Medulla oblongata (tissue), 1 donor: ENCODE measurements at regions not wholly inside any gene's neighbourhood (a gene's known extent, or its start where the extent isn't known, plus 50 kb on each side); places are given as distances from the start of the nearest gene placed in this dataset.

ENCODE experiments used
- DNase-seq: peaks from one replicate; pipeline ENCODE4 v3.0.0-alpha.2; 2015; ENCODE audit errors: extremely low spot score

GRCh38 chr4:111492496-111492895 is 652.8 kb upstream of the FAM241A start:
- no peak for DNase-seq

GRCh38 chr4:111494471-111494870 is 650.8 kb upstream of the FAM241A start:
- DNase-seq, result no peak

- no peak for DNase-seq
These were observed 650.3 kb upstream of the FAM241A start for GRCh38 chr4:111494971-111495370.

DNA sequence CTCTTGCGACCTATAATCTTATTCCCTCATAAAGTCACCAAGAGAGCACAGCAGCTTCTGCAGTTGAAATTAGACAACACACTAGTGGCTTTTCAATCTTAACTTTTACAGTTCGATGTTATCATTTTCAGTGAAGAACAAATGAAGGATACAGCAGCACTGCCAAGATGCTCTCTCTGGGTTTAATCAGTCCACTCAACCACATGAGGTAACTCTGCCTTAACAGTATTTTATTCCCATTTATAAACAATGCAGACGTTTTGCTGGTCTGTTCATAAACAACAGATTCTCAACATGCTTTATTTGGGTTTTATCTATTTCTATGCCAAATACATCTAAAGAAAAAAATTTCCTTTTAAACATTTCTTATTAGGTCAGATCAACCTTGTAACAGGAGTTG is 646.0 kb upstream of the FAM241A start:
- no peak for DNase-seq

- DNase-seq, result no peak
These were observed 645.5 kb upstream of the FAM241A start for GRCh38 chr4:111499706-111500105.

- no peak for DNase-seq
These were observed 644.4 kb upstream of the FAM241A start for GRCh38 chr4:111500858-111501257.

- DNase-seq, result no peak
These were observed 643.3 kb upstream of the FAM241A start for GRCh38 chr4:111501946-111502345.

DNA sequence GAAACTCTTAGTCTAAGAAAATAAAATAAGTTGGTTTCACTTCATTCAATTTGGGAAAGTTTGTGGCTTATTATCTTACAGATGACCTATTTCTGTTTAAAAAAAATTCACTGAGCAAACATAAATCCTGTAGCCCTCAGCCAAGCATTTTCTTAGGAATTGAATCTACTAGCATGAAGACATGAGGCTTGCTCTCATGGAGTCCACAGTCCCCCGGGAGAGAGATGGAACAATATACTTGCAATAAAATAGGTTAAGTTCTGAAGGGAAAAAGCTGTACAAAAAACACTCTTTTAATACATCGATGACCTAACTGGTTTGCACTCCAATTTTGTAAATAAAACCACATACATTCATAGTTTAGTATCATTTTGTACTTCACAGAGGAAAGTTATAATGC is 642.6 kb upstream of the FAM241A start:
- DNase-seq, result no peak

DNA sequence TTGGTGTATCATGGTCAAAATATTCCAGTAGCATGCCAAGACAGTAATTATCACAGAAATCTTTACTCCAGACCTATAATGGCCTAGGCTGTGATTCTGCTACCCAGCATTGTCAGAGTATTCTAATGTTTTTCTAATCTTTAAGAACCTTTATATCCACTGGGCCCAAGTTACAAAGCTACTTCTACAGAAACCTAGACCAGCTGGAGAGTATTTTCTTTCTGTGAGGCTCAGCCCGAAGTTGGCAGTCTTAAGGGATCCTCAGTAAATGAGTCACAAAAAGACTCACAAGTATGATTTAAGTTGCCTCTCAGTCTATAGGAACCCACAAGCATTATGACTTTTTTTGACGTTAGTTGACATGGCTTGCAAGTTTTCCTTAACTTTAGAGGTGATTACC is 638.5 kb upstream of the FAM241A start:
- DNase-seq, result no peak

DNA sequence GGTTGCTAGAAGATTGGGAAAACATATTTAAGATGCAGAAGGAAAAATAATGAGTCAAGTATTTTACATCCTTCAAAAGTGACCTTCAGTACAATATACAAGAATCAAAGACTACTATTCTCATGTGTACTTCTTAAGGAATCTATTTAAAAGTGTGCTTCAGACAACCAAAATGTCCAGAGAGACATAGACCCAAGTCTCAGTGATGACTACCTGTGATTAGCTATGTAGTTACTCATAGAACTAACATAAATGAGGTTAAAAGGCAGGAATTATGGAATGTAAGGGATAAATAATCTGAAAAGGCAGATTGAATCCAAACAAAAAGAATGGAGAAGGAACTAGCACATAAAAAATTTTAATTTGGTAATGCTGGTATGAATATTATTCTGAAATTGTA is 634.7 kb upstream of the FAM241A start:
- DNase-seq, result no peak

- no peak for DNase-seq
These were observed 633.0 kb upstream of the FAM241A start for GRCh38 chr4:111512081-111512783.

DNA sequence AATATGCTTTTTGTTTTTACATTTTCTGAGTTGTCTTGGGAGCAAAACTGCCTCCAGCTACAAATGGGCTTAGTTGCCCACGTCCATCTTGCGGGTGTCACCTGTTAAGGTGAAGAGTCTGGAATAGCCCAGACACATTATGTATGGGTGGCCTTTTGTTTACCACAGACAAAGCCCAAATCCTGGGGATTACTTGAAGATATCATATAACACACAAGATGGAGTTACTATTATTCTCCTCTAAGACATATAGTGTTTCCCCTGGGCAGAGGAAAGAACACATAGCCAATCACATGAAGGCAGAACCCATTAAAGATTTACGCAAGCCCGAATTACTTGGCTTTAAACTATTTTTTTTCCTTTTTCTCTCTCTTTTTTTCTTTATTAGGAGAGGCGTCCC is 625.6 kb upstream of the FAM241A start:
- DNase-seq, result no peak

DNA sequence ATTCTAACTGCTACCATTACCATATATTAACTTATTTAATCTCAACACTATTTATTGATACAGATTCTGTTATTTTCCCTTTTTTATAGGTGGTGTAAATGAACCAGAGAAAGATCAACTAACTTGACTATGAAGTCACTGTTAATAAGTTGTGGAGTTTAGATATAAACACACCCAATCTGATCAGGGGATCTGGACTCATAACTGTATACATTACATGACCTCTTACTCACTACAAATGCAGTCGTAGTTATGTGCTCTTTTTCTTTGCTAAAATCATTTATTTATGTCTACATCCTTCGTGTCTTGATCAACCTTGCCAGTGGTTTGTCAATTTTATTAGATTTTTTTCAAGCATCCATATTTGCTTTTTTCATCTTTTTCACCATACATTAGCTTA is 614.8 kb upstream of the FAM241A start:
- DNase-seq, result no peak

GRCh38 chr4:111535792-111536191 is 609.5 kb upstream of the FAM241A start:
- DNase-seq, result no peak

DNA sequence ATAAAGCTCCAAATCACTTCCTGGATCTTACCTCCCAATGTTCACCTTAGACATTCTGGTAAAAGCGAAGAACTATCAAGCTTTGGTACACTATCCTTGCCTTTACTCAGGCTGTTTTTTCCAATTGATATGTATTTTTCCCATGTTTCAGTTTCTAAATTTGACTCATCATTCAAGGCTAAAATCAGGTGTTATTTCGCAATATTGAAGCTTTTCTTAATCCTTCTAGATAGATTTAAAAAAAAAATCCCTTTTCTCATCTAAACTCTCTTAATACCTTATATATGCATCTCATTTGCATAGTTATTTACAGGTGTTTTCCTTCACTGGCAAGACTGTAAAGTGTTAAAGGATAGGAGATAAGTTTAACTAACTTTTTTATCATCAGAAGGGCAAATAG is 608.1 kb upstream of the FAM241A start:
- DNase-seq, result no peak

GRCh38 chr4:111537871-111538270 is 607.4 kb upstream of the FAM241A start:
- no peak for DNase-seq

DNA sequence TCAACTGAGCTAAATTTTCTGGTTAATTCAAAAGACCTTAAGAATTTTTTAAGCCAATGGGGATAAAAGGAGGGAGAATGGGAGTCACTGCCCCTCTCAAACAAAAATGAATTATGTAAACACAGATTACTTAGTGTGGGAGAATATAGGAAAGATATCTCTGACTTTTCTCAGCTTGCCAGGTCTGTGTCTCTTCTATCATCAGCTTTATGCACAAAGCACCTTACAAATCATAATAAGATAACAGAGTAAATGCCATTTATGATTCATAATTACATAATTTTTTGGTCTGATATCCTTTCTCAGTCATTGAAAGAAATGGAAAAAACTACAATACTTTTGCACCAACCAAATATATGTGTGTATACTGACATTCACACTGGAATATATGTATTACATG is 604.6 kb upstream of the FAM241A start:
- DNase-seq, result no peak

DNA sequence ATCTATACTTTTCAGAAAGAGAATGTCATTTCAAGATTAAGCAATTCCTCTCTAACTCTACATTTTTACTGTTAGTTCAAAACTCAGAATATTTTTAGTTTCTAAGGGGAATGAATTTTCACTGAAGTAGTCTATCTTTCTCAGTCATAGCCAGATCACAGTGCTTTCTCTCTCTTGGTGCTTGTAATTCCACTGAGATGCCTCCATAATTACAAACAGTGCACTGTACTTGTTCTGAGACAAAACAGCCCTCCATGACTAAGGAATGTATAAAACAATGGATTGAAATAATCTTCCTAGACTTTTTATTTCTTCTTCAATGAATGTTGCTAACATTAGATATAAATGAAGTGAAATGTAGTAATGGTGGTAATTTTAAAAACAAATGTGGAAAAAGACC is 603.2 kb upstream of the FAM241A start:
- DNase-seq, result no peak

DNA sequence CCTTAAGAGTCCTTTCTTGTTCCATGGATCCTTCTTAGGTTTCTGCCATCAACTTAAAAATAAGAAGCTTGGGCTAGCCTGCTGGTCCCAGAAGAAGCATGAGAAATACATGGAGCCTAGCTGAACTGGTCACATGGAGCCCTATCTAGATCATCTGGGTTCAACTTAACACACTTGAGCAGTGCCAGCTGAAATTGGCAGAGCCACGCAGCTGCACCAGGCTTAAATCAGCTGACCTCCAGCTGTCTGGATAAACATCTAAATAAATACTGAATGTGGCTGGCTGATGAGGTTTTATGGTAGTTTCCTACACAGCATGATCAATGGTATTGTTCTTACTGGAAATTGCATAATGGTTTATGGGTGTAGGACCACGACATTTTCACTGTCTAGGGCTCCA is 598.4 kb upstream of the FAM241A start:
- no peak for DNase-seq

- no peak for DNase-seq
These were observed 589.0 kb upstream of the FAM241A start for GRCh38 chr4:111556141-111556781.

DNA sequence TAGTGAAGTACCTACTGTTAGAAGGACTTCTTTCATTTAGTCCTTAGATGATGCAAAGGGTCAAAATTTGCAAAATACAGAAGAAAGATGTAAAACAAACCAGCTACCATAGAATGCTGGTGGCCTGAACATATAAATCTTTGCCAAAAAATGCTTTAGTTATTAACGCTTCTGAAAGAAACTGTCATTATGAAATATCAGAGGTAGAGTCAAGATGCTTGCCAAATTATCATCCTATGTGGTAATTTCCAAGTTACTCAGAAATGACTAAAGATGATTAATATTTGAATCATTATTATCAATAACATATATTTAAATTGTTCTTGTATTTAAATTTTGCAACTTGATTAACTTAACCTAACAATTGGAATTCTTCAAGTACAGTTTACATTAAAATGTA is 588.4 kb upstream of the FAM241A start:
- DNase-seq, result no peak

GRCh38 chr4:111562826-111563225 is 582.4 kb upstream of the FAM241A start:
- no peak for DNase-seq

DNA sequence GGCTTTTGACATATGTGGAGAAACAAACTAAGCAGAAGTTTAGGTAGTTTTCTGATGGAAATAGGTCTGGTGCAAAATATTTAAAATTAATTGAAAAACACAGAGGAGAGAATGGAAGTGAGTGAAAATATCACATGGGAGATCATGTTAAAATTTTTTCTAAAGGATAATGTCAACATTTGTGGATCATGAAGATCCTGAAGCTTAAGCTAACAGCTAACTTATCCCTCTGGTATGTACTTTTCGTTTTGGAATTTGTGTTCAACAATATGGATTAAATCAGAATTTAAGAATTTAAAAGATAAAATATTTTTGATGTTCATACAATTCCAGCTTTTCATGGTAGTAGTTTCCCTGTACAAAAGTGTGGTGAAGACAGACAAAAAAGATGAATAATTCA is 572.8 kb upstream of the FAM241A start:
- DNase-seq, result no peak

DNA sequence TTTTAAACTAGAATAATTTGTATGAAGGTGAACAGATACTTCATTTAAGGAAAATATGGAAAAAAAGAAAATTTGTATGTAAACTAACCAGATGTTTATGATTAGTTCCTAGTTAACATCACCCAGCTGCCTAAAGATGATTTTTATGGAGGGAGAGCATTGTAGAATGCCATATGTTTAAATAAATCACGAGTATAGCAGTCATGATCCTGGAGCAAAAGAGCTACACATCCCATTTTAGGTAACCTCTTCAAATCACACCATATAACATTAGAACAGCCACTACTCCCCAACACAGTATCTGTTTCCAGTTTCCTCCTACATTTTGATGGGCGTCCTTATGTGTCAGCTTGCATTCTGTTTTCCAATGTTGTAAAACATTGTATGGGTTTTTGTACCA is 571.9 kb upstream of the FAM241A start:
- DNase-seq, result no peak
